Stimulated activated CD4-positive, alpha-beta T cell treated with anti-CD3 and anti-CD28 coated beads, Interleukin-1b, Interleukin-23, amount 100 ng/mL, for 24 hours (primary cell): ENCODE measurements at regions not wholly inside any gene's neighbourhood (a gene's known extent, or its start where the extent isn't known, plus 50 kb on each side); places are given as distances from the start of the nearest gene placed in this dataset.

ENCODE experiments used
- DNase-seq, 4 experiments: peaks; one replicate each; pipeline ENCODE4 v3.0.0-alpha.2; 2020; ENCODE audit warnings: low read depth in 4 of 4, low spot score in 1 of 4

DNA sequence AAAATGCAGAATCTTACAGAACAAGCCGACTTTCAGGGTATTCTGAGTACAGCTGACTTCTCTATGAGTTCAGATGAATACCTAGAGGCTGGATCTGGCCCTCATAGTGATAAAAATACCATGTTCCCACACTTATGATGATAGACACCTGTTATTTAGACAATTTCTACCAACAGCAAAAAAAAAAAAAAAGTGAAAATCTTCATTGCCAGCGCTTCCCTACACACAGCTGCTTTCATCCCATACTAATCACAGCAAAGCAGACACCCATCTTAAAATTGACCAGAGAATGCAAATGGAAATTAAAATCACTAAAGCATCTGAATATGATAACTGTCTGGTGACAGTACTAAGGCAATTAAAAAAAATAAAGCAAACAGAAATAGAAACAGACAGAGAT is 132.1 kb upstream of the ADGRL3 start:
- no peak for DNase-seq

DNA sequence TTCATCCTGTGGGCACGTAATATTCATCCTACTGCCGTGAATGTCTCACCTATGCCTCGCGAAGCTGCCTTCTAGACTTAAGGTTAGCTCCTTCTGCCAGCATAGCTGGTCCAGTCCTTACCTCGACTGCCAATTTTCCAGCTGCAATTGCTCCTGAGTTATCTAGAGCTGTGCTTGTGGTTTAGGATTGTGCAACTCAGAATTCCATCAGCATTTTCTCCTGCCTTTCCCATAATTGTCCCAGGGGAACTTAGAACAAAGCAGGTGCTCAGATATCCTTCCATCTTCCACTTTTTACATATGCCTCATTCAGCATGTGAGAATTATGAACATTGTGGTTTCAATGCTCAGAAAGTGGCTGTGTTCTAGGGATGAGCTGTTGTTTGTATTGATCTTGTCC is 131.4 kb upstream of the ADGRL3 start:
- DNase-seq: no peak

DNA sequence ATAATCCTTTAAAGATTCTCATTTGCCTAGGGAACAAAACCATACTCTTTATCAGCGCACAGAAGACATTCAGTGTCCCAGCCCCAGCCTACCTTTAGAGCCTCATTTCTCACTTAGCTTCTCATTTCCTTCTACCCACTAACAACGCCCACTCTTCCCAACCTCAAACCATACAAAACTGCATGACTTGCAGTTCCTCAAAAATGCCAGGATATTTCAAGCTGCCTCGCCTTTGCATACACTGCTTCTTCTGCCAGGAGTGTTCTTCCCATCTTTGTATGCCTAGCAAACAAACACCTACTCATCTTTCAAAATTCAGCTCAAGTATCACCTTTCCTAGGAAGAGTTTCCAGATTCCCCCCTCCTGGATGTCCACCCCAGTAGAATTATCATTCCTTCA is 129.9 kb upstream of the ADGRL3 start:
- no peak for DNase-seq

- no peak for DNase-seq
Observed at GRCh38 chr4:61079427-61079826, 120.7 kb upstream of the ADGRL3 start.

DNA sequence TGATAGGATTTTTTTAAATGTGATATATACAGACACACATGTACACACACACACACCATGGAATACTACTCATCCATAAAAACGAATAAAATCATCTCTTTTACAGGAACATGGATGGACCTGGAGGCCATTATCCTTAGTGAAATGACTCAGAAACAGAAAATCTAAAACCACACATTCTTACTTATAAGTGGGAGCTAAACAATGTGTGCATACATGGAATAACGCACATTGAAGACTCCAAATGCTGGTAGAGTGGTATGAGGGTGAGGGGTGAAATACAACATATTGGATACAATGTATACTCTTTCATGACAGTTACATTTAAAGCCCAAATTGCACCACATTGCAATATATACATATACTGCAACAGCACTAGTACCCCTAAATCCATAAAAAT is 120.2 kb upstream of the ADGRL3 start:
- DNase-seq: no peak

DNA sequence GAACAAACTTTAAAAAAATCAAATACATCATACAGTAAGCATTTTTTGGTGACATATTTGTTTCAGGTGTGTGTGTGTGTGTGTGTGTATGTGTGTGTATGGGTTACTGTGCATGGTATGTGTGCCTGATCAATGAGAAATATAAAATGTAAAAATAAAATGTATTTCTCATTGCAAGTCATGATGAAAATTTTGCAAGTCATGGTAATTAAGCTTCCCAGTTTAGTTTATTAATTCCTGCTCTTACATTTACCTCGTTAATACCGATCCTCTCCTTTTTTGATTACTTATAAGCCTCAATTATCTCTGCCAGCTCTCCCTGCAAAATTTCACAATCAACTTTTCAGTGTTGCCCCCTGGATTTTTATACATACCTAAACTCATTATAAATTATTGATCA is 114.6 kb upstream of the ADGRL3 start:
- no peak for DNase-seq

DNA sequence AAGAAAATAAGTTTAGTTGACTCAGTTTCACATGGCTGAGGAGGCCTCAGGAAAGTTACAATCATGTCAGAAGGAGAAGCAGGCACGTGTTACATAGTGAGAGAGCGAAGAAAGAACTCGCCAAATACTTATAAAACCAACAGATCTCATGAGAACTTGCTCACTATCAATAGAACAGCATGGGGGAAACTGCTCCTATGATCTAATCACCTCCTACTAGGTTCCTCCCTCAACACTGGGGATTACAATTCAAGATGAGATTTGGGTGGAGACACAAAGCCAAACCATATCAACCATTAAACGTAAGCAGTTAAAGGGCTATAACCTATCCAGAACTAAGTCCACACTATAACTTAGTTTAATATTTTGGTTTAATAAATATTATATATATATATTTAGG is 113.8 kb upstream of the ADGRL3 start:
- DNase-seq: no peak

DNA sequence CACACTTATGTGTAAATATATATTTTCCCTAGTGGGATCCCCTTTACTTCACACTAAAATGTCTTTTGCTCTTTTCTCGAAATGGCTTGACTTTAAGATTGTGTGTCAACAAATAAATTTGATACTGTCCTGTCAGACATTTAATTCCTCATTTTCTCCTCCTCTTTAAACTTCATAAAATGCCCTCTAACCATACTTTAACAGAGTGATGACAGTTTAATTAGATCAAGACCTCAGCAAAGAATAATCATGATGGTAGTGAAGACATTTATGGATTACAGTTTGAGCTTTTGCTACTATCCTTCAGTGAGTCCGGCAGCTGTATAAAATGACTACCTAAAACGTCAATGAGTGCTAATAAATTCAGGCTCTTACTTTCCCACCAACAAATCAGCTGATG is 113.1 kb upstream of the ADGRL3 start:
- no peak for DNase-seq

DNA sequence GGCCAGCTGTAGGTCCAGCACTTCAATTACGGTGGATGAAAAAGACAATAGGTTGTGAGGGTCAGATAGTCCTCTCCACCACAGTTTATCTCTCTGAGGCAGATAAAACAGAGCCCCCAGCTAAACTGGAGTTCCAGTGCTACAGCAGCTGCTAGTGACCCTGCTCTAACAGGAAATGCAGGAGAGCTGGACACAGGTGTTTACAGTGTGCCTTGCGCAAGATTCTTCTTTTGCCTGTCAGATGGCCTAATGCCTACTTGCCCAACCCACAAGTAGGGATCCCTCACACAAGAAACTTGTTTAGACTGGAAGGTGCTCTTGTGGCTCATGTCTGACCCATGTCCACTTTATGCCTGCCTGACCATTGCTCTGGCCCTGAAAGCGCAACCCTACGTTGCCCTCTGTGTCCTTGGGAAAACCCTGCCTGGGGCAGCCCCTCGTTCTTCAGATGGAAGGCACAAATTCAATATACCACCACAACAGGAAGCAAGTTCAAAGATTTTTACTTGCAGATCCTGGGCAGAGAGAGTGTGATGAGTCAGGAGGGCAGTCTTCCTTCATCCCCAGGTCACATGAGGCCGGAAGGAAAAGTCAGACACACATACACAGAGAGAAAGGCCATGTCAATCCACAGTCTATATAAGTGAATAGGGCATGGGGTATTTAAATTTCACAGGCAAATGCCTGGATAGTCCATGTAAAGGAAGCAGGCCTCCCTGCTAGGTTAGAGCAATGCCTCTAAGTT is 105.1 kb upstream of the ADGRL3 start:
- no peak for DNase-seq

DNA sequence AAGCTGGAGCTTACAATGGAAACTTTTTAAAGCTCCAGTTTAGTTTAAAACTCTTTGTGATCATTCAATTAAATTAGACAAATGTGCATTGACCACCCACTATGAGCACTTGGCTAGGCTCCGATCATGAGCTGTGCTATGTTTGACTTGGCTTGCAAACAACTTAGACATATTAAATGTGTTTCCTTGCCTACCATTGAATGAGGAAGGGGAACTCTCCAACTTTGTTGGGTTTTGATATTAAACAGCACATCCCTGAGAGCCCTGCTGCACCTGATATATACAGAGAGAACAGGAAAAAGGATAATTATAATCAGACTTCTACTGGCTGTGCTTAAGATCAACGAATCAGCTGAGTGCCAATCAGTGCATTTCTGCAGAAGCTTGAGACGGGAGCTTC is 71.4 kb upstream of the ADGRL3 start:
- no peak for DNase-seq

DNA sequence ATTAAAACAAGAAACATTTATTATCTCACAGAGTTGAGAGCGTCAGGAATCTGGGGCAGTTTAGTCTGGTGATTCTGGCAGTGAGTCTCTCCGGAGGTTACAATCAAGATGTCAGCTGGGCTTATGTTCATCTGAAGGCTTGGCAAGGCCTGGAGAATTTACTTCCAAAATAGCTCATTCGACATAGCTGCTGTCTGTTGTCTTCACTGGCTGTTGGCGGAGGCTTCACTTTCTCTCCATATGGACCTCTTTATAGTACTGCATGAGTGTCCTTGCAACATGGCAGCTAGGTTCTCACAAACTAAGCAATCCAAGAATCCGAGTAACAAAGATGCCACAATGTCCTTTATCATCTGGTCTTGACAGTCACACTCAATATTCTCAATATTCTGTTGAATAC is 70.2 kb upstream of the ADGRL3 start:
- DNase-seq: no peak

GRCh38 chr4:61143461-61143860 is 56.7 kb upstream of the ADGRL3 start:
- no peak for DNase-seq

DNA sequence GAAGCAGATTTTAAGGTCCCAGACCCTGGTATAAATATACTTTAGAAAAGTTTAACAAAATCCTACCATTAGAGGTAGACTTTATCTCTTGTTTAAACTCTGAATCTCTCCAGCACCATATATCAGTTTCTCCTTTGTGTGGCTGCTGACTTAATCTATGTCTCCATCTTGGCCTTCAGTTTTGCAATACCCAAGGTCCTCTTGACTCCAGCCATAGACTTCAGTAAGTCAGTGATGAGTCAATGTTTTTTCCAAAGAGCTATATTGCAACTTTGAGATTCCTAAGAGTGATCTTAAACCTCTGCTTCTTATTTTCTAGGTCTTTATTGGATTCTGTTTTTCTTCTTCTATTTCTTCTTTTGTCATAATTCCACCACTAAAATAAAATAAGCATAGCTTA is 50.8 kb upstream of the ADGRL3 start:
- DNase-seq: no peak
